ENCODE measurements at regions not wholly inside any gene's neighbourhood (a gene's known extent, or its start where the extent isn't known, plus 50 kb on each side); places are given as distances from the start of the nearest gene placed in this dataset.
A peak's percentile ranks its signal among the peaks of the same experiment; 100 is the strongest.
"Not testable (repeated sequence)": the region's sequence is repeated elsewhere in the genome, so short reads cannot be mapped to it uniquely, and the experiment has no call there.

- no peak for DNase-seq
Measured at GRCh38 chr10:55224007-55224781, 423.2 kb upstream of the PCDH15 start.

GRCh38 chr10:55223352-55223751, 422.3 kb upstream of the PCDH15 start:
- DNase-seq = no peak

- DNase-seq = no peak
Measured at GRCh38 chr10:55220975-55221374, 419.9 kb upstream of the PCDH15 start.

- no peak for DNase-seq
Measured at GRCh38 chr10:55215699-55216098, 414.7 kb upstream of the PCDH15 start.

GRCh38 chr10:55214608-55215007, 413.6 kb upstream of the PCDH15 start:
- DNase-seq = no peak

- no peak for DNase-seq
Measured at GRCh38 chr10:55212051-55212450, 411.0 kb upstream of the PCDH15 start.

GRCh38 chr10:55203874-55204273, 402.8 kb upstream of the PCDH15 start:
- no peak for DNase-seq

- no peak for DNase-seq
Measured at GRCh38 chr10:55203319-55203718, 402.3 kb upstream of the PCDH15 start.

- no peak for DNase-seq
Measured at GRCh38 chr10:55200020-55200419, 399.0 kb upstream of the PCDH15 start.

GRCh38 chr10:55191236-55191860, 390.3 kb upstream of the PCDH15 start:
- no peak for DNase-seq

- DNase-seq = no peak
Measured at GRCh38 chr10:55183993-55184392, 383.0 kb upstream of the PCDH15 start.

- no peak for DNase-seq
Measured at GRCh38 chr10:55180357-55180756, 379.3 kb upstream of the PCDH15 start.

GRCh38 chr10:55174419-55174818, 373.4 kb upstream of the PCDH15 start:
- no peak for DNase-seq

- DNase-seq = no peak
Measured at GRCh38 chr10:55169493-55169892, 368.5 kb upstream of the PCDH15 start.

GRCh38 chr10:55168343-55168742, 367.3 kb upstream of the PCDH15 start:
- no peak for DNase-seq

GRCh38 chr10:55163388-55163979, 362.5 kb upstream of the PCDH15 start:
- no peak for DNase-seq

- DNase-seq = not testable (repeated sequence)
Measured at GRCh38 chr10:55162321-55162720, 361.3 kb upstream of the PCDH15 start.

- DNase-seq = no peak
Measured at GRCh38 chr10:55160655-55161283, 359.7 kb upstream of the PCDH15 start.

- DNase-seq = peak; percentile 18
Measured at GRCh38 chr10:55158633-55159032, 357.6 kb upstream of the PCDH15 start.

- DNase-seq = no peak
Measured at GRCh38 chr10:55146032-55146431, 345.0 kb upstream of the PCDH15 start.

- no peak for DNase-seq
Measured at GRCh38 chr10:55144001-55144400, 343.0 kb upstream of the PCDH15 start.

- no peak for DNase-seq
Measured at GRCh38 chr10:55141892-55142291, 340.9 kb upstream of the PCDH15 start.

- DNase-seq = no peak
Measured at GRCh38 chr10:55137063-55137462, 336.0 kb upstream of the PCDH15 start.

- no peak for DNase-seq
Measured at GRCh38 chr10:55104738-55105137, 303.7 kb upstream of the PCDH15 start.
